ENCODE measurements at regions not wholly inside any gene's neighbourhood (a gene's known extent, or its start where the extent isn't known, plus 50 kb on each side); places are given as distances from the start of the nearest gene placed in this dataset.

GRCh38 chr5:143505934-143506333 lies 102.4 kb upstream of the NR3C1 start:
- FAIRE-seq (no peak), DNase-seq (ENCODE audit: low read depth in 1 of 2, low spot score in 2 of 2) (no peak)
- H3K4ac ChIP-seq (replicated peaks; ENCODE audit: insufficient read length, low read depth, low read length) = no peak overlapping the region
- no peak overlapping the region for H2BK12ac ChIP-seq (ENCODE audit: low read depth, low read length)
- no peak overlapping the region for H4K91ac ChIP-seq (replicated peaks; ENCODE audit: insufficient read length, low read length)
- H2BK15ac ChIP-seq (ENCODE audit: low read length) = no peak overlapping the region
- no peak overlapping the region for H3K23ac ChIP-seq (ENCODE audit: insufficient read length)
- H4K20me1 ChIP-seq (replicated peaks in 1 of 2; ENCODE audit: control insufficient read depth in 1 of 2, insufficient read depth in 2 of 2, low read length in 2 of 2) = no peaks in the 10 kb centered on the region
- H2AK5ac ChIP-seq (ENCODE audit: low read depth, low read length) = no peak overlapping the region
- no peak overlapping the region for H3K9ac ChIP-seq (replicated peaks in 1 of 4; ENCODE audit: extremely low read depth in 1 of 4, low read depth in 3 of 4, low read length in 3 of 4)
- no peak overlapping the region for H3K56ac ChIP-seq (replicated peaks; ENCODE audit: insufficient read length, low read depth, low read length)
- H2BK5ac ChIP-seq (ENCODE audit: low read depth, low read length) = no peak overlapping the region
- no peak overlapping the region for H3K4me3 ChIP-seq (ENCODE audit: extremely low read depth in 1 of 4, insufficient read depth in 2 of 4, low read depth in 3 of 4, low read length in 4 of 4)
- no peak overlapping the region for H4K5ac ChIP-seq (ENCODE audit: insufficient read length, low read depth, low read length)
- no peaks in the 10 kb centered on the region for H3K36me3 ChIP-seq (ENCODE audit: control insufficient read depth in 2 of 4, insufficient read depth in 4 of 4, low read length in 3 of 4)
- no peaks in the 10 kb centered on the region for H3K23me2 ChIP-seq (ENCODE audit: low read depth, low read length)
- 100% methylated on average over 1 of the region's 1 CpG; no CpG with 5 or more reads in 1 of the 2 experiments for WGBS, 2 experiments (ENCODE audit: extremely low coverage in 1 of 2, insufficient coverage in 1 of 2, insufficient read length in 1 of 2, insufficient replicate concordance in 2 of 2, low coverage in 1 of 2, low lambda C conversion rate in 2 of 2, missing lambda C conversion rate in 1 of 2)
- H3K79me2 ChIP-seq (ENCODE audit: control insufficient read depth in 1 of 2, insufficient read depth in 2 of 2, low read length in 2 of 2) = no peaks in the 10 kb centered on the region
- H4K8ac ChIP-seq (ENCODE audit: extremely low read depth, insufficient read depth, low read length) = no peak overlapping the region
- no peaks in the 10 kb centered on the region for H3K4me1 ChIP-seq (replicated peaks in 1 of 4; ENCODE audit: control insufficient read depth in 3 of 4, insufficient read depth in 4 of 4, low read length in 3 of 4)
- H3K79me1 ChIP-seq (ENCODE audit: low read depth, low read length) = no peaks in the 10 kb centered on the region
- H3K27ac ChIP-seq (ENCODE audit: low read depth, low read length) = no peak overlapping the region
- no peak overlapping the region for H3K18ac ChIP-seq (ENCODE audit: extremely low read depth, low read length)
- POLR2A ChIA-PET (ENCODE audit: partially characterized antibody) = no interaction called here
- no peak overlapping the region for H3K14ac ChIP-seq (ENCODE audit: insufficient read length)
- no peaks in the 10 kb centered on the region for H3K27me3 ChIP-seq (replicated peaks in 1 of 4; ENCODE audit: control insufficient read depth in 3 of 4, extremely low read depth in 1 of 4, insufficient read depth in 3 of 4, low read length in 3 of 4)
- H3K9me3 ChIP-seq (ENCODE audit: insufficient read depth in 2 of 2, low read depth in 1 of 2, low read length in 1 of 2) = no peaks in the 10 kb centered on the region
- H3K4me2 ChIP-seq (ENCODE audit: insufficient read depth in 1 of 2, low read depth in 2 of 2, low read length in 2 of 2) = no peak overlapping the region
- no peak overlapping the region for H2BK20ac ChIP-seq (ENCODE audit: low read length)
- no peak overlapping the region for H2AFZ ChIP-seq (ENCODE audit: low read length)
- CTCF ChIA-PET (ENCODE audit: partially characterized antibody) = no interaction called here
- no peak overlapping the region for H2BK120ac ChIP-seq (replicated peaks; ENCODE audit: low read depth, low read length)
- TF ChIP-seq ASH2L (IDR thresholded peaks at IDR 0.05; ENCODE audit: low read length) (no peak), CTBP2 (IDR thresholded peaks at IDR 0.05; ENCODE audit: borderline replicate concordance, insufficient read depth, insufficient read length, low read length) (no peak), NANOG (IDR thresholded peaks at IDR 0.05; ENCODE audit: insufficient read depth, low read depth, low read length, poor library complexity, severe bottlenecking) (no peak), CBX5 (IDR thresholded peaks at IDR 0.05; ENCODE audit: low read depth, low read length) (no peak), SIX5 (IDR thresholded peaks at IDR 0.05; ENCODE audit: low read depth, low read length) (no peak), BACH1 (IDR thresholded peaks at IDR 0.05; ENCODE audit: low read length) (no peak), BCL11A (IDR thresholded peaks at IDR 0.05; ENCODE audit: low read depth in 2 of 2, low read length in 2 of 2) (no peak), SP4 (IDR thresholded peaks at IDR 0.05; ENCODE audit: low read length) (no peak), CREB1 (IDR thresholded peaks at IDR 0.05) (no peak), ATF2 (IDR thresholded peaks at IDR 0.05; ENCODE audit: low read length) (no peak), JUND (IDR thresholded peaks at IDR 0.05; ENCODE audit: low read length) (no peak), SIRT6 (IDR thresholded peaks at IDR 0.05; ENCODE audit: low read length) (no peak), KDM5A (IDR thresholded peaks at IDR 0.05; ENCODE audit: low read length) (no peak), GTF2F1 (IDR thresholded peaks at IDR 0.05; ENCODE audit: borderline replicate concordance, low read depth, low read length) (no peak), BRCA1 (IDR thresholded peaks at IDR 0.05; ENCODE audit: low read depth, low read length) (no peak), SRF (IDR thresholded peaks at IDR 0.05; ENCODE audit: low read depth, low read length) (no peak)
